Liver (tissue), 2 donors: ENCODE measurements at regions not wholly inside any gene's neighbourhood (a gene's known extent, or its start where the extent isn't known, plus 50 kb on each side); places are given as distances from the start of the nearest gene placed in this dataset.

Experiments used
- GABPA ChIP-seq, 2 donors: IDR thresholded peaks in 1 of 2; conservative IDR thresholded peaks in 1 of 2; 2 replicates each; pipeline ENCODE4 v1.6.1; 2016; ENCODE audit warnings: antibody characterized with exemption in 2 of 2, mild to moderate bottlenecking in 1 of 2, moderate library complexity in 1 of 2
- RAD21 ChIP-seq, 2 donors: IDR thresholded peaks; 2 replicates each; pipeline ENCODE4 v1.6.1; 2016; ENCODE audit warnings: antibody characterized with exemption in 2 of 2, mild to moderate bottlenecking in 2 of 2
- TAF1 ChIP-seq: conservative IDR thresholded peaks from 2 replicates; pipeline ENCODE4 v1.6.1; 2016; ENCODE audit warnings: antibody characterized with exemption, mild to moderate bottlenecking
- donor health status: healthy.

GRCh38 chr11:133745791-133746190 is 99.5 kb downstream of the SPATA19 start:
- no peak for TF ChIP-seq RAD21 (IDR thresholded peaks at IDR 0.05)
- no peak for TF ChIP-seq TAF1
- no peak for TF ChIP-seq GABPA (IDR thresholded peaks at IDR 0.05 in 1 of 2, conservative IDR thresholded peaks at IDR 0.05 in 1 of 2)
